HepG2 (cell line): ENCODE measurements at regions not wholly inside any gene's neighbourhood (a gene's known extent, or its start where the extent isn't known, plus 50 kb on each side); places are given as distances from the start of the nearest gene placed in this dataset.

ENCODE experiments used
- DNMT1 ChIP-seq: sonication (generic); formaldehyde crosslinking; IDR thresholded peaks from 2 replicates; pipeline ENCODE4 v1.5.1; 2020; ENCODE audit warnings: mild to moderate bottlenecking, missing genetic modification reagents
- FOXO4 ChIP-seq: sonication (generic); formaldehyde crosslinking; conservative IDR thresholded peaks from 2 replicates; pipeline ENCODE4 v1.8.1; 2023; ENCODE audit warnings: missing genetic modification reagents
- FOXP4 ChIP-seq: sonication (generic); formaldehyde crosslinking; IDR thresholded peaks from 2 replicates; pipeline ENCODE4 v1.4.0; 2020; ENCODE audit warnings: missing genetic modification reagents
- FUBP1 ChIP-seq: sonication (generic); formaldehyde crosslinking; IDR thresholded peaks from 2 replicates; pipeline ENCODE4 v1.5.1; 2020; ENCODE audit warnings: missing genetic modification reagents, mild to moderate bottlenecking, borderline replicate concordance
- HMGXB3 ChIP-seq: sonication (generic); formaldehyde crosslinking; IDR thresholded peaks from 2 replicates; pipeline ENCODE4 v1.4.0; 2020; ENCODE audit warnings: missing genetic modification reagents, borderline replicate concordance
- KLF6 ChIP-seq: IDR thresholded peaks from 2 replicates; pipeline ENCODE4 v1.8.0; 2016; ENCODE audit warnings: missing biosample characterization, missing genetic modification reagents
- NCOA1 ChIP-seq: sonication (generic); formaldehyde crosslinking; IDR thresholded peaks from 2 replicates; pipeline ENCODE4 v1.9.0; 2021; ENCODE audit warnings: missing genetic modification reagents
- PAWR ChIP-seq: sonication (generic); formaldehyde crosslinking; IDR thresholded peaks from 2 replicates; pipeline ENCODE4 v1.4.0; 2020; ENCODE audit warnings: missing genetic modification reagents, mild to moderate bottlenecking, borderline replicate concordance
- PRMT3 ChIP-seq: sonication (generic); formaldehyde crosslinking; IDR thresholded peaks from 2 replicates; pipeline ENCODE4 v1.8.1; 2022; ENCODE audit warnings: low read depth, mild to moderate bottlenecking, moderate library complexity, missing genetic modification reagents, borderline replicate concordance
- ZNF773 ChIP-seq: sonication (generic); formaldehyde crosslinking; IDR thresholded peaks from 2 replicates; pipeline ENCODE4 v1.4.0; 2020; ENCODE audit warnings: missing genetic modification reagents, borderline replicate concordance
- ZNF83 ChIP-seq: sonication (generic); formaldehyde crosslinking; IDR thresholded peaks from 2 replicates; pipeline ENCODE4 v1.4.0; 2020; ENCODE audit warnings: missing genetic modification reagents, mild to moderate bottlenecking, borderline replicate concordance

- TF ChIP-seq FOXP4: no peak
- TF ChIP-seq FOXO4 (CRISPR knock-in tag): no peak
- no peak for TF ChIP-seq PAWR (CRISPR knock-in tag)
- no peak for TF ChIP-seq HMGXB3 (CRISPR knock-in tag)
- no peak for TF ChIP-seq ZNF773 (CRISPR knock-in tag)
- no peak for TF ChIP-seq KLF6 (CRISPR knock-in tag)
- TF ChIP-seq PRMT3 (CRISPR knock-in tag): no peak
- TF ChIP-seq ZNF83 (CRISPR knock-in tag): no peak
- no peak for TF ChIP-seq FUBP1
- TF ChIP-seq NCOA1 (CRISPR knock-in tag): no peak
- no peak for TF ChIP-seq DNMT1 (CRISPR knock-in tag)
- TF ChIP-seq, all 625 proteins: peak for 0
Observed at GRCh38 chr11:8754241-8754640, 71.6 kb downstream of the RPL27A start (continued).
